SK-N-SH (cell line): ENCODE measurements at regions not wholly inside any gene's neighbourhood (a gene's known extent, or its start where the extent isn't known, plus 50 kb on each side); places are given as distances from the start of the nearest gene placed in this dataset.

Experiments
- EP300 ChIP-seq, 2 experiments: IDR thresholded peaks; 2 replicates each; pipeline versions ENCODE4 v1.4.0 to v1.6.1; 2012; ENCODE audit warnings: borderline replicate concordance in 1 of 2, low read depth in 1 of 2, low read length in 1 of 2
- JUND ChIP-seq: IDR thresholded peaks from 2 replicates; pipeline ENCODE4 v1.4.0; 2012
- NRF1 ChIP-seq: IDR thresholded peaks from 2 replicates; pipeline ENCODE4 v1.6.1; 2012; ENCODE audit warnings: low read depth, mild to moderate bottlenecking, low read length
- RAD21 ChIP-seq: IDR thresholded peaks from 2 replicates; pipeline ENCODE4 v1.6.1; 2012; ENCODE audit warnings: mild to moderate bottlenecking, low read length
- REST ChIP-seq: IDR thresholded peaks from 2 replicates; pipeline ENCODE4 v1.6.1; 2012; ENCODE audit warnings: mild to moderate bottlenecking, low read depth, low read length, moderate library complexity
- TF ChIP-seq, protein P1 (sequence below): fragments of 200-600 bp; sonication (generic); IDR thresholded peaks from 2 replicates; pipeline ENCODE4 v1.6.1; 2017; ENCODE audit warnings: antibody characterized with exemption, mild to moderate bottlenecking, moderate library complexity

DNA sequence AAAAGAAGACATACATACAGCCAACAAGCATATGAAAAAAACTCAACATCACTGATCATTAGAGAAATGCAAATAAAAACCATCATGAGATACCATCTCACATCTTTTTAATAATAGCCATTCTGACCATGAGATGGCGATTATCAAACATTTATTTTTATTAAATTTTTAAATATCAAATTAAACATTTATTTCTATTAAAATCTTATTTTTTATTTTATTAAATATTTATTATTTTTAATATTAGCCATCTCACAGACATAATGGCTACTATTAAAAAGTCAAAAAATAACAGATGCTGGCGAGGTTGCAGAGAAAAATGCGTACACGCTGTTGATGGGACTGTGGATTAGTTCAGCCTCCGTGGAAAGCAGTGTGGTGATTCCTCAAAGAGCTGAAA lies 264.8 kb upstream of the TENM4 start:
- TF ChIP-seq EP300 (IDR thresholded peaks at IDR 0.05; ENCODE audit: borderline replicate concordance in 1 of 2, low read depth in 1 of 2, low read length in 1 of 2) = no peak
- TF ChIP-seq, protein P1, sequence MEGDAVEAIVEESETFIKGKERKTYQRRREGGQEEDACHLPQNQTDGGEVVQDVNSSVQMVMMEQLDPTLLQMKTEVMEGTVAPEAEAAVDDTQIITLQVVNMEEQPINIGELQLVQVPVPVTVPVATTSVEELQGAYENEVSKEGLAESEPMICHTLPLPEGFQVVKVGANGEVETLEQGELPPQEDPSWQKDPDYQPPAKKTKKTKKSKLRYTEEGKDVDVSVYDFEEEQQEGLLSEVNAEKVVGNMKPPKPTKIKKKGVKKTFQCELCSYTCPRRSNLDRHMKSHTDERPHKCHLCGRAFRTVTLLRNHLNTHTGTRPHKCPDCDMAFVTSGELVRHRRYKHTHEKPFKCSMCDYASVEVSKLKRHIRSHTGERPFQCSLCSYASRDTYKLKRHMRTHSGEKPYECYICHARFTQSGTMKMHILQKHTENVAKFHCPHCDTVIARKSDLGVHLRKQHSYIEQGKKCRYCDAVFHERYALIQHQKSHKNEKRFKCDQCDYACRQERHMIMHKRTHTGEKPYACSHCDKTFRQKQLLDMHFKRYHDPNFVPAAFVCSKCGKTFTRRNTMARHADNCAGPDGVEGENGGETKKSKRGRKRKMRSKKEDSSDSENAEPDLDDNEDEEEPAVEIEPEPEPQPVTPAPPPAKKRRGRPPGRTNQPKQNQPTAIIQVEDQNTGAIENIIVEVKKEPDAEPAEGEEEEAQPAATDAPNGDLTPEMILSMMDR = no peak
- TF ChIP-seq RAD21 = no peak
- no peak for TF ChIP-seq REST
- no peak for TF ChIP-seq NRF1
- TF ChIP-seq JUND = no peak
